ENCODE measurements at regions not wholly inside any gene's neighbourhood (a gene's known extent, or its start where the extent isn't known, plus 50 kb on each side); places are given as distances from the start of the nearest gene placed in this dataset.

DNA sequence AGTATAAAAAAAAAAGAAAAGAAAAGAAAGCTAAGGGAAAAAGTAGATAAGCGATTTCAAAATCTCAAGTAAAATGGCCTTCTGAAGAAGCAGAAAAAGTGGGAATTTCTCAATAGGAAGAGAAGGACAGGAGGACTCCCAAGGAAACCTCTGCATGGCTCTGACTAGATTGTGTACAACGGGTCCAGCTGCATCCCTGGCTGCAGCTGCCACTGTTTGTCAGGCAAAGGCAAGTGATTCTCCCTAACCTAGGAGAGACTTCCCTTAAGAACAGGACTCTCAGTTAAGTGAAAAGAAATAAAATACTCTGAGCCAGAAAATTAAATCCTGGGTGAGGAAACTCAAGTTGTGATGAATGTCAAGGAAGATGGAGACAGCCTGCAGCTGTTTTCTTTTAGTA lies 298.6 kb upstream of the KIAA1217 start:
- TF ChIP-seq, protein P1, sequence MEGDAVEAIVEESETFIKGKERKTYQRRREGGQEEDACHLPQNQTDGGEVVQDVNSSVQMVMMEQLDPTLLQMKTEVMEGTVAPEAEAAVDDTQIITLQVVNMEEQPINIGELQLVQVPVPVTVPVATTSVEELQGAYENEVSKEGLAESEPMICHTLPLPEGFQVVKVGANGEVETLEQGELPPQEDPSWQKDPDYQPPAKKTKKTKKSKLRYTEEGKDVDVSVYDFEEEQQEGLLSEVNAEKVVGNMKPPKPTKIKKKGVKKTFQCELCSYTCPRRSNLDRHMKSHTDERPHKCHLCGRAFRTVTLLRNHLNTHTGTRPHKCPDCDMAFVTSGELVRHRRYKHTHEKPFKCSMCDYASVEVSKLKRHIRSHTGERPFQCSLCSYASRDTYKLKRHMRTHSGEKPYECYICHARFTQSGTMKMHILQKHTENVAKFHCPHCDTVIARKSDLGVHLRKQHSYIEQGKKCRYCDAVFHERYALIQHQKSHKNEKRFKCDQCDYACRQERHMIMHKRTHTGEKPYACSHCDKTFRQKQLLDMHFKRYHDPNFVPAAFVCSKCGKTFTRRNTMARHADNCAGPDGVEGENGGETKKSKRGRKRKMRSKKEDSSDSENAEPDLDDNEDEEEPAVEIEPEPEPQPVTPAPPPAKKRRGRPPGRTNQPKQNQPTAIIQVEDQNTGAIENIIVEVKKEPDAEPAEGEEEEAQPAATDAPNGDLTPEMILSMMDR (IDR thresholded peaks at IDR 0.05; ENCODE audit: borderline replicate concordance, extremely low read depth, low read length, poor library complexity, severe bottlenecking): no peak
- TF ChIP-seq EZH2 (IDR thresholded peaks at IDR 0.05; ENCODE audit: borderline replicate concordance, low read depth, low read length, severe bottlenecking): no peak

Measured in DND-41 (cell line).